Heart left ventricle (tissue), 16 donors: ENCODE measurements at regions not wholly inside any gene's neighbourhood (a gene's known extent, or its start where the extent isn't known, plus 50 kb on each side); places are given as distances from the start of the nearest gene placed in this dataset.
"Not testable (repeated sequence)": the region's sequence is repeated elsewhere in the genome, so short reads cannot be mapped to it uniquely, and the experiment has no call there.

Source experiments
- ATAC-seq, 4 donors: fragments of 200-7000 bp; cut with Tn5 transposase; one replicate each; pipeline ENCODE4 v1.9.1; 2020 to 2022; ENCODE audit warnings: moderate library complexity in 4 of 4, mild to moderate bottlenecking in 3 of 4, moderate number of reproducible peaks in 1 of 4
- DNase-seq, 5 donors: peaks; one replicate each; pipeline ENCODE4 v3.0.0-alpha.2; 2020
- H3K27ac ChIP-seq, 12 donors: fragments of 200-600 bp; sonication (generic) in 4 of 12; one replicate each; pipeline versions ENCODE4 v1.5.0 to v1.8.0; 2016 to 2022; ENCODE audit warnings: mild to moderate bottlenecking in 2 of 12
- H3K27me3 ChIP-seq, 9 donors: fragments of 200-600 bp; sonication (generic) in 2 of 9; one replicate each; pipeline versions ENCODE4 v1.5.1 to v1.8.0; 2016 to 2022; ENCODE audit warnings: mild to moderate bottlenecking in 3 of 9
- H3K36me3 ChIP-seq, 9 donors: fragments of 200-600 bp; sonication (generic) in 2 of 9; one replicate each; pipeline versions ENCODE4 v1.5.0 to v1.8.0; 2018 to 2022; ENCODE audit warnings: mild to moderate bottlenecking in 2 of 9
- H3K4me1 ChIP-seq, 12 donors: fragments of 200-600 bp; sonication (generic) in 4 of 12; one replicate each; pipeline versions ENCODE4 v1.5.0 to v1.8.0; 2016 to 2022; ENCODE audit warnings: mild to moderate bottlenecking in 3 of 12
- H3K4me3 ChIP-seq, 12 donors: fragments of 200-600 bp; sonication (generic) in 4 of 12; one replicate each; pipeline versions ENCODE4 v1.5.0 to v1.8.0; 2017 to 2022; ENCODE audit warnings: mild to moderate bottlenecking in 9 of 12, moderate library complexity in 4 of 12
- H3K9me3 ChIP-seq, 12 donors: fragments of 200-600 bp; sonication (generic) in 4 of 12; one replicate each; pipeline versions ENCODE4 v1.5.0 to v1.8.0; 2016 to 2022; ENCODE audit warnings: mild to moderate bottlenecking in 1 of 12
- POLR2A ChIP-seq, 2 donors: fragments of 450-650 bp; IDR thresholded peaks; one replicate each; pipeline ENCODE4 v1.6.1; 2017; ENCODE audit warnings: antibody characterized with exemption in 2 of 2, mild to moderate bottlenecking in 2 of 2, moderate library complexity in 2 of 2
- WGBS, 4 donors: extraction: QIAGEN DNeasy Blood & Tissue Kit in 2 of 4; methylation state at CpG; one replicate each; pipeline versions ENCODE4 v1.1.5 to v1.1.7; 2013 to 2018; 5-methylcytosine and 5-hydroxymethylcytosine counted together
- intact Hi-C, 10 donors: fragments of 100-400 bp; cut with DNase I; formaldehyde crosslinking; loops; one replicate each; pipeline versions ENCODE4 v1.11.1 to v1.14.2; 2022
- TF ChIP-seq, protein P1 (sequence below), 12 donors: fragments of 200-600 bp; sonication (generic) in 4 of 12; IDR thresholded peaks; one replicate each; pipeline versions ENCODE4 v1.5.0 to v1.8.0; 2018 to 2022; ENCODE audit warnings: antibody characterized with exemption in 12 of 12, mild to moderate bottlenecking in 5 of 12
- donor health status: ischemic (EF 13 %, LVEDD 7.1; RV severe dilation, severe dysfunction).
- donor health status: healthy with polysubstance abuse.
- donor health status: DM: no; HTN: yes; CAD: no.
- donor health status: DM: no; HTN: no; CAD: no.
- donor health status: ischemic (EF 25% LVEDD 6.9; RV normal size, moderate dysfunction).
- donor health status: ischemic (EF 25% LVEDD 5.7; RV mildly dilated, moderate dysfunction).
- donor health status: healthy.
- donor health status: DM: yes; HTN: yes; CAD: no.
- donor health status: ischemic (EF 35%, LVEDD 5.7; RV mildly dilated, moderate dysfunction).
- donor health status: nonischemic (EF 11% LVEDD 7.7; RV severe dilation, severe dysfunction).
- donor health status: DM: yes; HTN: yes; CAD: no.
- donor health status: PGD.
- donor health status: ischemic (EF 29% LVEDD 5.4; RV normal size, mild dysfunction).
- donor health status: nonischemic (EF 23%, LVEDD 6.1; RV moderate dilation, normal function).

DNA sequence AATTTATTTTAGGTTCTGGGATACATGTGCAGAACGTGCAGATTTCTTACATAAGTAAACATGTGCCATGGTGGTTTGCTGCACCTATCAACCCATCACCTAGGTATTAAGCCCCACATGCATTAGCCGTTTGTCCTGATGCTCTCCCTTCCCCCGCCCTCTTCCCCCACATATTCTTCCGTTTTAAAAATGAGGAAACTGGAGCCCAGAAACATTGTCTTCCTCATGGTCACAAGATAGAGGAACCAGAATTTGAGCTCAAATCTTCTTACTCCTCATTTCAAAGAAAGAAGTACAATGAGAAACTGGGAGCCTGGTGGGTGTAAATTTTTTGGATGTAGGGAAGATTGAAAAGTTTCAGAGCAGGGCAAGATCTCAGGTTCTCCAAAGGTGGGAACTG is 56.1 kb upstream of the USP3 start:
- WGBS, 4 donors, result 62 to 73% (median 70%) methylated on average over 4 of the region's 4 CpGs
- DNase-seq, result peak in 1 of 5 donors; percentile 25
- H3K4me3 ChIP-seq, result no peak overlapping the region
- H3K36me3 ChIP-seq, result no peaks in the 10 kb centered on the region
- ATAC-seq, result peak in 2 of 4 donors; percentile 48 to 55
- TF ChIP-seq, protein P1, sequence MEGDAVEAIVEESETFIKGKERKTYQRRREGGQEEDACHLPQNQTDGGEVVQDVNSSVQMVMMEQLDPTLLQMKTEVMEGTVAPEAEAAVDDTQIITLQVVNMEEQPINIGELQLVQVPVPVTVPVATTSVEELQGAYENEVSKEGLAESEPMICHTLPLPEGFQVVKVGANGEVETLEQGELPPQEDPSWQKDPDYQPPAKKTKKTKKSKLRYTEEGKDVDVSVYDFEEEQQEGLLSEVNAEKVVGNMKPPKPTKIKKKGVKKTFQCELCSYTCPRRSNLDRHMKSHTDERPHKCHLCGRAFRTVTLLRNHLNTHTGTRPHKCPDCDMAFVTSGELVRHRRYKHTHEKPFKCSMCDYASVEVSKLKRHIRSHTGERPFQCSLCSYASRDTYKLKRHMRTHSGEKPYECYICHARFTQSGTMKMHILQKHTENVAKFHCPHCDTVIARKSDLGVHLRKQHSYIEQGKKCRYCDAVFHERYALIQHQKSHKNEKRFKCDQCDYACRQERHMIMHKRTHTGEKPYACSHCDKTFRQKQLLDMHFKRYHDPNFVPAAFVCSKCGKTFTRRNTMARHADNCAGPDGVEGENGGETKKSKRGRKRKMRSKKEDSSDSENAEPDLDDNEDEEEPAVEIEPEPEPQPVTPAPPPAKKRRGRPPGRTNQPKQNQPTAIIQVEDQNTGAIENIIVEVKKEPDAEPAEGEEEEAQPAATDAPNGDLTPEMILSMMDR (IDR thresholded peaks at IDR 0.05), result no peak
- TF ChIP-seq POLR2A (IDR thresholded peaks at IDR 0.05), result no peak
- peak overlapping the region in 2 of 12 donors; percentile 41 to 91 for H3K27ac ChIP-seq
- no peaks in the 10 kb centered on the region for H3K27me3 ChIP-seq
- peaks cover 0 to 25% (median 0%) of the 10 kb centered on the region in 12 donors for H3K4me1 ChIP-seq
- intact Hi-C loops, result no loop called here
- no peaks in the 10 kb centered on the region for H3K9me3 ChIP-seq

DNA sequence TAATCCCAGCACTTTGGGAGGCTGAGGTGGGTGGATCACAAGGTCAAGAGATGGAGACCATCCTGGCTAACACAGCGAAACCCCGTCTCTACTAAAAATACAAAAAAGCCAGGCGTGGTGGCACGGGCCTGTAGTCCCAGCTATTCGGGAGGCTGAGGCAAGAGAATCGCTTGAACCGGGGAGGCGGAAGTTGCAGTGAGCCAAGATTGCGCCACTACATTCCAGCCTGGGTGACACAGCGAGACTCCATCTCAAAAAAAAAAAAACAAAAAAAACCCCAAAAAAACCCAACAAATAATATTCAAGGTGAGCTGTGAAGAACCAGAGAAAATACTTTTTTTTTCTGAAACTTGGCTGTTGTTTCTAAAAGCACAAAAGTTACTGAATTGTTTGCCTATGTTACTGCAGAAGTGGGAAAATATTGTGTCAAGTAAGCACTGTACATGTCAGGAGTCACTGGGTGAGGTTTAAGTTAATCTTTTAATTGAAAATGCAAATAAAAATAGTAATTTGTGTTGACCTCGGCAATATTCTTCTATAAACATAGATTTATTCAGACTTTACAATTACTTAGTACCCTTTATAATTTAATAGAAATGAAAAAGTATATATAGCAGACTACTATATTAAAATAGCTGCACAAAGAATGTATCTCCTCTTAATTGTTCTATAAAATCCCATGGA is 55.4 kb upstream of the USP3 start:
- H3K9me3 ChIP-seq, H3K27me3 ChIP-seq, intact Hi-C loops, ATAC-seq, H3K4me3 ChIP-seq, H3K36me3 ChIP-seq: not testable (repeated sequence)
- 87 to 93% (median 90%) methylated on average over 11 of the region's 11 CpGs for WGBS, 4 donors
- Histone ChIP-seq H3K4me1 (peaks cover 0 to 25% (median 0%) of the 10 kb centered on the region in 12 donors), H3K27ac (peak overlapping the region in 2 of 12 donors; percentile 41 to 91)
- DNase-seq, result peak in 3 of 5 donors; percentile 33 to 72 (median 39)

DNA sequence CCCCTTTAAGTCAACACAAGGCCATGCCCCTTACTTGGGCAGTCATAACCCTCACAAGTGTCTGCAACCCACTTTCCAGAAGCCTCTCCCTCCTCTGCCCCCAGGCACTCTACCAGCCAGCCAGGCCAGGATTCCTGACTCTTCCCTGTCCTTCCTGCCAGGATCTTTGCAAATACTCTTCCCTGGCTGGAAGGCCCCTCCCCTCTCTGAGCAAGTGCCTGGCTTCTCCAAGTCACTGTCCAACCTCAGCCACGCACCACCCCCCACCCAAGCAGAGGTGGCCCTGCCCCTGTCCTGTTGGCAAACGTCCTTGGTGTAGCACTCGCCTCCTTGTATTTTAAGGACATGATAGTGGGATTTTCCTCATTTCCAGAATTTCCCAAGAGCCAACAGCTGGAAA is 54.7 kb upstream of the USP3 start:
- no peak for DNase-seq

DNA sequence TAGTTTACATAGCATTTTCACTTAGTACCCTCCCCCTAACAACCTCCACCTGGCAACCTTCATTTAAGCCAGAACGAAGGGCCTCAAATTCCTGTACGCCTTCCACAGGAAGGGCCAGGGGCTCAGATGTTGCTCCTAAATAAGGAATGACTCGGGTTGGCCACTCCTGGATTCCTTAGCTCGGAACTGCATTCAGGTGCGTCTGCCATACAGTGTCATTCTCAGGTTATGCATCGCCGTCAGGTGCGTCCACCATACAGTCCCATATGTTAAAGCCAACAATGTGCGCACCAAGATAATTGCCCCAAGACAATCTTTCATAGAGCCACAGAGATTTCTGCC is 53.5 kb upstream of the USP3 start:
- no peak overlapping the region for H3K4me3 ChIP-seq

More for the DNA sequence above, 54.7 kb upstream of the USP3 start:
- TF ChIP-seq, protein P1 (IDR thresholded peaks at IDR 0.05), result no peak
- no peak for TF ChIP-seq POLR2A (IDR thresholded peaks at IDR 0.05)
- Histone ChIP-seq H3K4me1 (peaks cover 0 to 25% (median 0%) of the 10 kb centered on the region in 12 donors), H3K27me3 (no peaks in the 10 kb centered on the region), H3K4me3 (no peak overlapping the region), H3K36me3 (no peaks in the 10 kb centered on the region), H3K27ac (peak overlapping the region in 1 of 12 donors; percentile 91), H3K9me3 (no peaks in the 10 kb centered on the region)
- no peak for ATAC-seq
- intact Hi-C loops, result no loop called here
- WGBS, 4 donors, result 62 to 76% (median 68%) methylated on average over 3 of the region's 3 CpGs

More for the DNA sequence above, 53.5 kb upstream of the USP3 start:
- H3K27me3 ChIP-seq, result no peaks in the 10 kb centered on the region
- DNase-seq (no peak), ATAC-seq (no peak)
- H3K9me3 ChIP-seq, result no peaks in the 10 kb centered on the region
- intact Hi-C loops, result no loop called here
- H3K27ac ChIP-seq, result no peak overlapping the region
- H3K4me1 ChIP-seq, result peaks cover 0 to 32% (median 0%) of the 10 kb centered on the region in 12 donors
- 83 to 95% (median 89%) methylated on average over 8 to 9 of the region's 9 CpGs for WGBS, 4 donors
- no peaks in the 10 kb centered on the region for H3K36me3 ChIP-seq
- TF ChIP-seq, protein P1 (IDR thresholded peaks at IDR 0.05), result no peak
- TF ChIP-seq POLR2A (IDR thresholded peaks at IDR 0.05), result no peak
